Fibroblast of mammary gland (primary cell): ENCODE measurements at regions not wholly inside any gene's neighbourhood (a gene's known extent, or its start where the extent isn't known, plus 50 kb on each side); places are given as distances from the start of the nearest gene placed in this dataset.
A peak's percentile ranks its signal among the peaks of the same experiment; 100 is the strongest.
"Not testable (repeated sequence)": the region's sequence is repeated elsewhere in the genome, so short reads cannot be mapped to it uniquely, and the experiment has no call there.

ENCODE experiments used
- DNase-seq: peaks from one replicate; pipeline ENCODE4 v3.0.0-alpha.2; 2010; ENCODE audit warnings: low read depth
- H3K4me3 ChIP-seq: 2 replicates; pipeline ENCODE4 v1.5.1; 2011; ENCODE audit warnings: low read depth, mild to moderate bottlenecking, low read length, moderate library complexity; ENCODE audit not compliant: control insufficient read depth
- TF ChIP-seq, protein P1 (sequence below): conservative IDR thresholded peaks from 2 replicates; pipeline ENCODE4 v1.5.1; 2011; ENCODE audit warnings: low read depth, low read length, inconsistent platforms; ENCODE audit not compliant: control insufficient read depth, insufficient read depth

DNA sequence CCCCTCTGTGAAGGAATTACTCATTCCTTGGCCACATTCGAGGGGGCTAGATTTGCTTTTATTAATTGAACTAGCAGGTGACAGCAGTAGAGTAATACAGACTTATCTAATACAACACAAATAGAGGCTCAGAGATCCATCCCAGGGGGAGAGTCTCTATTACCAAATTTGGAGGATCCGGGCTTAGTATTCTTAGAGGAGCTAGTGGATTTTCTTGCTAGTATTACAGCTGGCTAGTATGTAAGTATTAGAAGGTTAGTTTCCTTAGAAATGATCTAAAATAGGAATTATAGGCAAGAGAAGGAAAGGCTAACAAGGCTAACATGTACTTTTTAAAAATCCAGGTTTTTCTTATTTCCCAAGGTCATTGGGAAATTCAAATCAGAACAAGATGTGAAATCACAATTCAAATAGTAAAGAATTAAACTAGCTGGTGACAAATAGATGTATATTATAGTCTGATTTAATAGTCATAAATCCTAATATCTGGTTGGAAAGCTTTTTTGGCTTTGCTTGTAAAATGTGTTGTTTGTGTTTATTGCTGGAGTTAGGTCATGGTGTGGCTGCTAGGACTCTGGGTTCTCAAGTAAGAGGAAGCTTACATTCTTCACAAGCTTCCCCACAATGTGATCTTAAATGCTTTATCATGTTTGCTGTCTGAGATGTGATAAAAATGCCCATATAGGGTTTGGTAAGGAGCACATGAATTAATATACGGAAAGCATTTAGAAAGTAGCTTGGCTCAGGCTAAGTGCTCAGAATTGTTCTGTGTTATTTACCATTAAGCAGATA, 160.4 kb upstream of the MPDZ start:
- no peak for DNase-seq
- no peak overlapping the region for H3K4me3 ChIP-seq
- TF ChIP-seq, protein P1, sequence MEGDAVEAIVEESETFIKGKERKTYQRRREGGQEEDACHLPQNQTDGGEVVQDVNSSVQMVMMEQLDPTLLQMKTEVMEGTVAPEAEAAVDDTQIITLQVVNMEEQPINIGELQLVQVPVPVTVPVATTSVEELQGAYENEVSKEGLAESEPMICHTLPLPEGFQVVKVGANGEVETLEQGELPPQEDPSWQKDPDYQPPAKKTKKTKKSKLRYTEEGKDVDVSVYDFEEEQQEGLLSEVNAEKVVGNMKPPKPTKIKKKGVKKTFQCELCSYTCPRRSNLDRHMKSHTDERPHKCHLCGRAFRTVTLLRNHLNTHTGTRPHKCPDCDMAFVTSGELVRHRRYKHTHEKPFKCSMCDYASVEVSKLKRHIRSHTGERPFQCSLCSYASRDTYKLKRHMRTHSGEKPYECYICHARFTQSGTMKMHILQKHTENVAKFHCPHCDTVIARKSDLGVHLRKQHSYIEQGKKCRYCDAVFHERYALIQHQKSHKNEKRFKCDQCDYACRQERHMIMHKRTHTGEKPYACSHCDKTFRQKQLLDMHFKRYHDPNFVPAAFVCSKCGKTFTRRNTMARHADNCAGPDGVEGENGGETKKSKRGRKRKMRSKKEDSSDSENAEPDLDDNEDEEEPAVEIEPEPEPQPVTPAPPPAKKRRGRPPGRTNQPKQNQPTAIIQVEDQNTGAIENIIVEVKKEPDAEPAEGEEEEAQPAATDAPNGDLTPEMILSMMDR = no peak

DNA sequence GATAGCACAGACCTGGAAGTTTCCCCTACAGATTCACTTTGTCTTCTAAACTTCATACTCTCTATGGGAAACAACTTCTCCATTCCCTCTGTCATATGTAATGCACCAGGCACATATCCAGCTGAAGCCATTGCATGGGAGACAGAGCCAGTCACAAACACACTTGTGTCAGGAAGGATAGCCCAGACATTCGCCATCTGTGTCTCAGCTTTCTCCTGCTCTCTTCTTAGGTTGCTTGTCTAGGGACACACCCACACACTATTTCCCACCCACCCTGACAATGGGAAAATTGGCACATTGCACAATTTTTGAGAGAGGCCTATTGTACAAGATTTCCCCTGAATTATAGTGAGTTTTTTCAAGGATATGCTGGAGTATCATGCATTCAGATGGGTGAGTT, 158.4 kb upstream of the MPDZ start:
- H3K4me3 ChIP-seq = no peak overlapping the region
- TF ChIP-seq, protein P1 = no peak
- no peak for DNase-seq

DNA sequence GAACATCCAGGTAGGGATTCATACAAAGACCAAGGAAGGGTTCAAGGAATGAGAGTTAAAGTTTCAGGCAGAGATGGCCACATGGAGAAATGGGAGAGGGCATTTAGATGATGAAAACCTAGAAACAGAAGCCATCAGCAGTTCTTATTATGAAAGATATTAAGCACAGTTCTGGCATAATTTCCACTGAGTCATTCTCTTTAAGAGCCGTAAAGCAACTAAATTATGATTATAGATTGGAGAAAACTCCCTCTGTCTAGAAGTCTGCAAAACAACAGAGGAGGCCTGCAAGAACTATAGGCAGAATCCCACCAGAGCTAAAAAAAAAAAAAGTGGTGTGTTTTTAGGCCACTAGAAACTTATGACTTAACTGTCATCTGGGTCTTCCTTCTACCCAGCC, 157.1 kb upstream of the MPDZ start:
- TF ChIP-seq, protein P1 = no peak
- H3K4me3 ChIP-seq = no peak overlapping the region
- peak; percentile 24 for DNase-seq

DNA sequence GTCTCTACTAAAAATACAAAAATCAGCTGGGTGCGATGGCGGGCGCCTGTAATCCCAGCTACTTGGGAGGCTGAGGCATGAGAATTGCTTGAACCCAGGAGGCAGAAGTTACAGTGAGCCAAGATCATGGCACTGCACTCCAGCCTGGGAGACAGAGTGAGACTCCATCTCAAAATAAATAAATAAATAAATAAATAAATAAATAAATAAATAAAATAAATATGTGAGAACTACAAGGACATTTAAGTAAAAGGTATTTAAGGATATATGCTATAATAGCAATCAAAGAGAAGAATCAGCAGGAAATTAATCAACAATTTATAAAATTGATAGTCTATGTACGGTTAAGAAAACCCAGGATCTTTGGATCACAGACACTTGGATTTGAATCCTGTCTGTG, 154.0 kb upstream of the MPDZ start:
- H3K4me3 ChIP-seq, DNase-seq: not testable (repeated sequence)

DNA sequence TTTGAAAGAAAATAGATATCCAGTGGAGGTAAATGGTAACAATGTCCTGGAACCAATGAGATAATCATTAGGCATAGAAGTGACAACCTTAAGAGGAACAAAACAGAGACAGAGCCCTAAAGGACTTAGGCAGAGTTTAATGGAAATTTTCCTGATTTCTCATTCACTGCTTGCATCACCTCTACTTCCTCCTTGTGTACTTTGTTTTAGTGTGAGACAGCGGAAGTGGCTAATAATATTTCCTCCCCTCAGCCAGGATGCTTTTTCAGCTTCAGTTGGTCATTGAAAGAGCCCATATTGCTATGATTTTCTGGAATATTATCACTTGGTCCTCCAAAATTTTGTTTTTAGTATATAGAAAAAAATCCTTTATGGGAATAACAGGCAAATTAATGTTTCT, 153.4 kb upstream of the MPDZ start:
- peak; percentile 31 for DNase-seq
- no peak overlapping the region for H3K4me3 ChIP-seq
- TF ChIP-seq, protein P1 = no peak

DNA sequence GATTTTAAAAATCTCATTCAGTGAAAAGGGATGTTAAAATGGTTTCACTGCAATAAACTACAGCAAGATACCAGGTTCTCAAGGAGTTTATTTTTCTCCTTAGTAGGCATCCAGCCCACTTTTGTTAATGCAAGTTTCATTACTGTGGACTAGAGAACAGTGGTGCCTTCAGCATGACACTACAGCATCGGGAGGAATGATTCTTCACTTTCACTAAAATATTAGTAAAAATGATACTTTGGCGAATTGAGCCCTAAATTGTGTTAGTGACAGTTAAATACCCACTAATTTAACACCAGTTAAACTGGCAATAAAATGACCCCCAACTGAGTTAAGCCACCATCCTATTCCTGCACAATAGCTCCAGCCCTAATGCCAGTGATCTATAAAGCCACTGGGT, 152.2 kb upstream of the MPDZ start:
- no peak overlapping the region for H3K4me3 ChIP-seq
- DNase-seq = no peak
- TF ChIP-seq, protein P1 = no peak

DNA sequence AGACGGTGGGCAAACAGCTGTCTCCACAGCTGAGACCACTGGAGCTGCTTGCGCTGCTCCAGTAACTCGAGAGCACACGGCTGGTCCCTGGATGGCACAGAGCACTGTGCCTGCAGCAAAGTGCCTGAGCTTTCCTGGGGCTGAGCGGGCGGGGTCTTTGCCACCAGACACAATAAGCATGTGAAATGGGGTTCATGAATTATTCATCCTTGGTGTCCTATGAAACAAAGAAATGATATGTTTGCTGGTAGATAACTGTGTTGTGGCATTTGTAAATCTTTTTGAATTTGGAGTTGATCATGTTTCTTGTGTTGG, 151.7 kb upstream of the MPDZ start:
- TF ChIP-seq, protein P1 = no peak
- H3K4me3 ChIP-seq = no peak overlapping the region
- no peak for DNase-seq
